ENCODE measurements at regions not wholly inside any gene's neighbourhood (a gene's known extent, or its start where the extent isn't known, plus 50 kb on each side); places are given as distances from the start of the nearest gene placed in this dataset.

GRCh38 chr11:22041039-22041438 lies 151.8 kb upstream of the ANO5 start:
- TF ChIP-seq POLR2A (IDR thresholded peaks at IDR 0.05; ENCODE audit: low read depth, low read length), result no peak
- TF ChIP-seq TAF1 (IDR thresholded peaks at IDR 0.05; ENCODE audit: low read depth, low read length), result no peak
